HG03159 (cell line): ENCODE measurements at regions not wholly inside any gene's neighbourhood (a gene's known extent, or its start where the extent isn't known, plus 50 kb on each side); places are given as distances from the start of the nearest gene placed in this dataset.

Experiments used
- ATAC-seq: cut with Tn5 transposase; IDR thresholded peaks from one replicate; pipeline ENCODE4 v1.9.1; 2021; ENCODE audit warnings: mild to moderate bottlenecking, moderate library complexity; ENCODE audit not compliant: unreplicated experiment

DNA sequence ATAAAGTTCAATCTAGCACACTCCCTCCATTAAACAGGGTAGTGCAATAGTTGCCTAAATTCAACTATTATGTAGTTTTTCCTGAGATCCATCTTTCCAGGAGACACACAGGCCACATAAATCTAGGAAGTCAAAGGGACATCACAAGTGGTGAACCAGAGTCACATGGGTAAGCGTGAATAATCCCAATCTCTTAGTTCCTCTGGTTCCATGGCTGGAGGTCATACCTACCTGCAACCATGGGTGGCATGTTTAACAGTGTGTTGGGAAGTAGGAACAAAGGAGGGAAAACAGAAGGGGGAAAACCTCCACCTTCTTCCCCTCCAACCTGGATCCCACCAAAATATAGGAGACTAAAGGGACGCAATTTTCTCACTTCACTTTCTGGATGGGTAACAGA, 2651.6 kb downstream of the ARAP2 start:
- no peak for ATAC-seq

DNA sequence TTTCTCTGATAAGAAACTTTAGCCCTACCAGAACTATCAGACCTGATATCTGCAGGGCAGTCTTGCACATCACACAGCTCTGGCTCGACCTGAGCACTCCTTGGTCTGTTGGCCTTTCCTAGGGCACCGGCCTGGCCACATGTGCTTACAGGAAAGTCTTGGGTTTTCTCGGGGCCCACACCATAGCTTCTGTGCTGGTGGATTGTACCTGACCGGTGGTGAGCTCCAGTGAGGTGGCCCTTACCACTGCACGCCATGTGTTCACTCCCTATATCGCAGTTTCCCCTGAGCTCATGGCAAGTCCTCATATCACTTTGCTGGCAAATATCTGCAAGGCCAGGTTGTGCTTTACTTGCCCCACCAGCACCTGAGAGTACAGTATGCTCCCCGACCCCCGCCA, 2637.4 kb downstream of the ARAP2 start:
- ATAC-seq, result no peak

DNA sequence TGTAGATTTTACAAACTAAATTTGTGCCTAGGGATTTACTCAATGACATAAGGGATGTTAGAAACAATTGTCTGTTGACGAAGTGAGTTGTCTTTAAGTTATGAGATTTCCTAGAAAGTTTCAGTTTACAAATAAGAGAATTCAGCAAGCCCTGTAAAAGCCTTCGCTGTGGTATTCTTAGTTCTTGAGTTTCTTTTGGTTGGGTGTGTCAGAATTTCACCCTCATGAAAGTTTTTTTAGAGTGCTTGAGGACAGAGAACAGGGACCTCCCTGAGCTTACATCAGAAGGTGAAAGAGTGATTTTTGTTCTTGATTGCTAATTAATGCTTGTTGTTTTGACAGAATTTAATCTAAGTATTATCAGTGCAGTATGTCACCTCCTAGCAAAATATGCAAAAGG, 2628.2 kb downstream of the ARAP2 start:
- ATAC-seq, result no peak

DNA sequence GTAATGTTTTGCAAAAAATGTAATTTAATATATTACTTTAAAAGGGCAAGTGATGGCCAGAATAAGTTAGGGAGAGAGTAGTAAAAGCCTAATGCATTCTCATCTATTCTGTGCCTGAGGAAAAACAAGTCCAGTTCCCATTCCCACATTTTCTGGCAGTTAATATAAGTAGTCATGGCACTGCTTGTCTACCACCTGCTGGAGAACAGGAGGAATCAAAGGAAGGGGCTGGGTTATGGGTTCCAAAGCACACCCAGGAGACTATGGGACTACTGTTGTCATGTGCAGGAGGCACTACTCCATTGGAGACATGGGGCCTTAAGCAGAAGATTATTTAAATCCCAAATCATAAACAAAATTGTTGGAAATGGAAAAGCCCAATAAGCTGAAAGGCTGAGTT, 2618.6 kb downstream of the ARAP2 start:
- no peak for ATAC-seq

DNA sequence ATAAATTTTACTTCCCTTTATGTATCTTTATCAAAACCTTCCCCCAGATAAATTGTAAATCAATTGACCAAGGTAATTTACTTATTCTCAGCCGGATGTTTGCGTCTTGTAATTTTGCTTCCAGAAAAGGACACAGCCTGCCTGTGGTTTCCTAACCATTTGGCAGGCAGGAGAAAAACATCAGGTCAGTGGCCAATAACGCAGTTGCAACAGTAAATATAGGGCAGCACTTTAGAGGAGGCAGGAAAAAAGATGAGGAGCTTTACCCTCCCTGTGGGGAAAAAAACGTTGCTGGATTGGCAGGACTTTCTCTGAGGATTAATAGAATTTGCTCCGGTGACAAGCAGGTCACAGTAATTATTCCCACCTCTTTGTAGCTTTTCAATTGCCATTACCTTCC, 2618.1 kb downstream of the ARAP2 start:
- no peak for ATAC-seq

DNA sequence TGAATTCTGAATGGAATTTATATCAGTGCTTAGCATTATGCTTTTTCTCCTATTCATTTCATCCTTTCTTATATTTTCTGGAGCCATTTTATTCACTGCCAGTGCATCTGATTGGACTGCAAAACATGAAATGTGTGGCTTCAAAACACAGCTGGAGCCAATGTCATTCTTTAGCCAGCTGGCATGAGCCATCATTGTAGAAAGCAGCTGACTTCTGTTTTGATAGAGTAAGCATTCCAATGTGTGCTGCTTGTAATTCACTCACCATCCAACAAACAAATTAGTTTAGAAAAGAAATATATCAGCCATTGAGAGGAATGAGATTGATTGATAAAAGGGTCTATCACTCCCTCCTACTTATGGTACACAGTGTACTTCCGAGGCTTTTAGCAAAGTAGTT, 2616.0 kb downstream of the ARAP2 start:
- no peak for ATAC-seq

DNA sequence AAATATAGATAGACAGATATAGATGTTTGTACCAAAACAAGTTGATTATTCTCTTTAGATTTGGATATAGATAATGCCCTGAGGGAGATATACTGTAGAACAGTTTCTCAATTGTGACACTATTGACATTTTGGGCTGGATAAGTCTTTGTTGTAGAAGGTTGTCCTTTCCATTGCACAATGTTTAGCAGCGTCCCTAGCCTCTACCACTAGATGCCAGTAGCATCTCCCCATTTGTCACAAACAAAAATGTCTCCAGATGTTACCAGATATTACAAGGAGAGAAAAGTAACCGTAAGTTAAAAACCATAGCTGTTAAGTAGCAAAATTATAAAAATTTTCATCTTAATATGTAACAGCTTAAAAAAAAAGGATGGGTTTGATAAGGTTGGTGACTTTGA, 2595.3 kb downstream of the ARAP2 start:
- ATAC-seq, result no peak

DNA sequence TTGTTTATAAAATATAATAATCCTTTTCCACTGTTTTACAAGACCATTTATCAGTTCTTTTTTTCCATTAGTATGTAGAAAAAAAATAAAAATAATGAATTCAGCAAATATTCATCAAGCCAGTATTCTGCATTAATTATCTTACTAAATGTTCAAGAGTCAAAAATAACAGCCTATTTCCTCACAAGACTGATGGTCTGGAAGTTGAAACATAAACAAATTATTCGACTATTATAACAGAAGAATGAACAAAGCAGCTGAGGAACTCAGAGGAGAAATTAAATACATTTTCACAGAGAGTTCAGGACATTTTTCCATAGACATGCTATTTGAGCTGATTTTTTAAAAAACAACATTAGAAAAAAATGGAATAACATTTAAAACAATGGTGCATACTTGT, 2594.8 kb downstream of the ARAP2 start:
- no peak for ATAC-seq

DNA sequence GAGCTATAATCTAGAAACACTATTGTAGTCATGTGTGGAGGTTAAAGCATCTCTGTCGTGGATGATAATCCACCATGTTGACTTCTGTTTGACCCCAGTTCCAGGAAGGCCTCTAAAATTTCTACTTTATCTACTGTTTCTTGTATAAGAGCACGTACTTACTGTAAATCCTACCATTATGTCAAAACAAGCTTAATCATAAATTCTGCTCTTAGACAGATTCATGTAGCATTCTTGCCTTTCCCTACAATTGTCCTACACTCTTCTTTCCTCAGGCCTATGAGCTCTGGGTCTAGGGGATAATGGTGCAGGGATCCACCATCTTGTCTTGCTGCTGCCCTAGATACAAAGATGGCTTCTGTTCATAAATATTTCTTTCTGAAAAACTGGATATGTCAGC, 2594.3 kb downstream of the ARAP2 start:
- ATAC-seq, result no peak

DNA sequence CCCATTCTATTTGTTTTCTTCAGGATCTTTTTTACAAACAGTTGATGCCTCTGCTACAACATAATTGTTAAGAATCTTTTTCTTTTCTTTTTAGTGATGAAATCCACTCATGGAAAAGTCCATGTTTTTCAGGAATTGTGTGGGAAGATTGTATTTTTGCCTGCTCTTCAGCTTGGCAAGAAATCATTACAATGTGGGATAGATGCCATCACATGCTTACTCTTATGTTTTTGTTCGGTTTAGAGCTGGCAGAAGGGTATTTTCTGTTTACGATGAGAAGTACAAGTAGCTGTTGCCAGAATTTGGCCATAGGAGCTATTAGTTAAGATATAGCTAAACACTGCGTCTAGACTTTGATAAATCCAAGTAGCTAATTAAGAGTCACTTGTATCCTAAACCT, 2585.3 kb downstream of the ARAP2 start:
- no peak for ATAC-seq

DNA sequence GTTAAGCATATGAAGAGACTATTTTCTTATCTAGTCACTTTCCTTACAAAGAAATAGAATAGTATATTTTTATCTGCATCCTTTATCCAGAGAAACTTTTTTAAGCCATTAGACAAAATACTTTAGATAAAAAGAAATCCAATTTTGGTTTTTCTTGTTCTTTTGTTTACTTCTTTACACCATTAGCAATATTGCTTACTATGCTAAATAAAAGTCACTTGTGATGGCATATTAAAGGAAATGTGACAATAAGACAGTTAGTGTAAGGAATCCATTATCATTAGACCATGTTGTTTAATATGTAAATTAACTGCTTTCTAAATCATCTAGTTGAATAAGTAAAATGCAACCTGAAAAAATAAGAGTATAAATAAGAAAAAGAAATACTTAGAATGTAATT, 2582.7 kb downstream of the ARAP2 start:
- ATAC-seq, result no peak

DNA sequence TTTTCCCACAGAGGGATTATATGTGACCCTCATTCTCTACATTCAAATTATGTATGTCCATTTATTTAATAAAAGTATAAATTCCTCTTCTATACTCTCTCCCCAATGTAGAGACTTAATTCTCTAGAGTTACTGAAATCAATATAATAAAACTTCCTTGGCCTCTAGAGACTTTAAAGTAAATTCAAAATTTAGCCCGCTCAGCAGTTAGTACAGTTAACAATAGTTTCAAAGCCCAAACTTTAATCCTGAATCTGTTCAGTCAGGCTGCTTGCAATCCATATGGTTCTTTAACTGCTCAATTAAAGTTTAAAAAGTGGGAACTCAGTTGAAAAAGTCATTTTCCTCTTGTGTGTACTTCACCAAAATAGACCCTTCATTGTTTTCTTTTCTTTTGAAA, 2558.4 kb downstream of the ARAP2 start:
- no peak for ATAC-seq

DNA sequence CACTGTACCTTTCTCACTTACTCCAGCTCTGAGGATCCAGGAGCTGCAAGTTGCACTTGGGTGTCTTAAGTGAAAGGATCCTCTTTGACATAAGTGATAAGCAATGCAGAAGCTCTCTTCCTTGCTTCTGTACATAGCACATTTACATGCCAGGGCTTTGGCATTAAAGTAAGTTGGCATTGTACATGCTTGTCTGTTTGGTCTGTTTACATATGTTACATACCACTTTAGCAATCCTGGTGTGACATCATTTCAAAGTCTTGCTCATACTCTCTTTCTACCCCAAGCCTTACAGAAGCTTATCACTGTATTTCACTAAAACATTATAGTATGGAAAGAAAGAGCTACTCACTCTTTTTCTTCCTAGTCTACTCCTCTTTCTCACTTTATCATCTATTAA, 2548.3 kb downstream of the ARAP2 start:
- no peak for ATAC-seq

DNA sequence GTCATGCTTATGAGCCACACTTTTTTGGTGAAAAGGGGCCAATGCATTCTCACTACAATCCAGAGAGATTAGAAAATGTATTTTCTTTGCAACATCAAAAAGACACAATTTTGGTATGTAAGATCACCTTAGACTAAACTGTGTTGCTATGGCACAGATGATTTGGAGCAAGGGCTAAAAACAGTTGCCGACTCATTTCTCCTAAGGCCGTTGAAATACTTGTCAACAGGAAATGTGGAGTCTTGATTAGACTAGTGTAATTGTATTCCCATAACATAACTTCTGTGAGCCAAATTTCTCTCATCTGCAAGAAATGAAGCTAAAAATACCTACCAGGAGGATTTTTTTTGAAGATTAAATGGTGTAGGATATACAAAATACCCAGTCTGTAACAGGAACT, 2547.7 kb downstream of the ARAP2 start:
- no peak for ATAC-seq

DNA sequence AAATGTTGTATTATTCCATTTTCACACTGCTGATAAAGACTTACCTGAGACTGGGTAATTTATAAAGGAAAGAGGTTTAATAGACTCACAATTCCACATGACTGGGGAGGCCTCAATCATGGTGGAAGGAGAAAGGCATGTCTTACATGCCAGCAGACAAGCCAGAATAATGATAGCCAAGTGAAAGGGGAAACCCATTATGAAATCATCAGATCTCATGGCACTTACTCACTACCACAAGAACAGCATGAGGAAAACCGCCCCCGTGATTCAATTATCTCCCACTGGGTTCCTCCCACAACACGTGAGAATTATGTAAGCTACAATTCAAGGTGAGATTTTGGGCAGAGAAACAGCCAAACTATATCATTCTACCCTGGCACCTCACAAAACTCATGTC, 2535.1 kb downstream of the ARAP2 start:
- ATAC-seq, result no peak

DNA sequence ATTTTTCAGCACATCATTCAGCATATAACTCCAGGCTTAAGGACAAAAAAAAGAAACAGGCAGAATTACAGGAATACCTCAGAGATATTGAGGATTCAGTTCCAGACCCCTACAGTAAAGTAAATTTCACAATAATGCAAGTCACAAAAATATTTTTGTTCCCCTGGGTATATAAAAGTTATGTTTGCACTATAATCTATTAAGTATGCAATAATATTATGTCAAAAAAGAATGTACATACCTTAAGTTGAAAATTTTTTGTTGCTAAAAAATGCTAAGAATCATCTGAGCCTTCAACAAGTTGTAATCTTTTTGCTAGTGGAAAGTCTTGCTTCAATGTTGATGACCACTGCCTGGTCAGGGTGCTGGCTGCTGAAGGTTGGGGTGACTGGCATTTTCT, 2532.5 kb downstream of the ARAP2 start:
- ATAC-seq, result no peak

DNA sequence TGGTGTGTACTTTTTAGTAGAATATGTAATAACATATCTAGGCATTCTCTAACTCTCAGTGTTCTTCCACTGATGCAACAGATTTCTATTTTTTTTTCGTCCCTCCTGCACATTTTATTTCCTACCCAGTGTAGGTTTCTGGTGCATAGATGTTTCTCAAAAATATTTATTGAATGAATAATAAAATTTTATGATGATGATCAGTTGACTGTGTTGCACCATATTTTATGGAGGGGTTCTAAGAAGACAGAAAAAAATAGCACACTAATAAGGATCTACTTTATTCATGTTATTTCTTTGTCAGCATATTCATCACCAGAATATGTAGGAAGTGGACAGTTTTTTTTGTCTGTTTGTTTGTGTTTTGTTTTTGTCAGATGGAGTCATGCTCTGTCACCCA, 2529.3 kb downstream of the ARAP2 start:
- no peak for ATAC-seq

DNA sequence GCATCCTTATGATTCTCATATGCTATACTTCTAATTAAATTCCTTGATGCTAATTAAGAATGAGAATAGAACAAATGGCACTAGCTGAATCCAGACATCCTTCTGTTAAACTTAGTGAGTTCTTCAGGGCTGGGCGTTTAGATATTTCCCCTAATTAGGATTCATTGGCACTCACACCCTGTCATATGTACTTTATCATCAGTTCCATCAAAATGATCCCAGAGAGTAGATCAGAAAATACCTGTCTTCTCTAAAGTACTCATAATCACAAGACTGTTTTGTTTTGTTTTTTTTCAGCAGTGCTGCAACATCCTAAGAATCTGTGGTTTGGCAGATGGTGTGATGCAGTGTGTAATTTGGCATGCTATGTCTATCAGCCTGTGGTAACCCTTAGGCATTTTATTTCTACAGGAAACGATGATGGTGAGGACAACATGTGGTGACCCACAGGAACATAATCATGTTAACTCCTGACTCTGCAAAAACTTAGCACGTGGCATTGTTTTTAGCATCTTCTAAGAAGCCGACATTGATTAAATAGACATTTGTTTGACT, 2528.4 kb downstream of the ARAP2 start:
- no peak for ATAC-seq

DNA sequence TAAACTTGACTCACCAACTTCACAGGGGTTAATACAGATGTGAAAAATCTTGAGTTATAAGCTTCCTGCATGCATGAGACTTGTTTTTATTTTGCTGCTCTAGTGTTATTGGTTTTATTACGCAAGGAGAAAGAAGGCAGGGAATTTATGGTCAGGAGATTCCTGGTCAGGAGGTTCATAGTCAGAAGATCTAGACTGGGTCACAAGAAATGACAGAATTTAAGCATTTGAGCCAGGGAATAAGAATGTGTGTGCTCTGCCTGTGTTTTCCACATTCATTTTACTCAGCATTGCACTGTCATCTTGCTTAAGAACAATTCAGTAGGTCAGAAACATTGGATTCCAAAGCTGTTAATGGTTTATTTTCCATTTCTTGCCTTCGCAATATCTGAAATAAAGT, 2522.1 kb downstream of the ARAP2 start:
- no peak for ATAC-seq

DNA sequence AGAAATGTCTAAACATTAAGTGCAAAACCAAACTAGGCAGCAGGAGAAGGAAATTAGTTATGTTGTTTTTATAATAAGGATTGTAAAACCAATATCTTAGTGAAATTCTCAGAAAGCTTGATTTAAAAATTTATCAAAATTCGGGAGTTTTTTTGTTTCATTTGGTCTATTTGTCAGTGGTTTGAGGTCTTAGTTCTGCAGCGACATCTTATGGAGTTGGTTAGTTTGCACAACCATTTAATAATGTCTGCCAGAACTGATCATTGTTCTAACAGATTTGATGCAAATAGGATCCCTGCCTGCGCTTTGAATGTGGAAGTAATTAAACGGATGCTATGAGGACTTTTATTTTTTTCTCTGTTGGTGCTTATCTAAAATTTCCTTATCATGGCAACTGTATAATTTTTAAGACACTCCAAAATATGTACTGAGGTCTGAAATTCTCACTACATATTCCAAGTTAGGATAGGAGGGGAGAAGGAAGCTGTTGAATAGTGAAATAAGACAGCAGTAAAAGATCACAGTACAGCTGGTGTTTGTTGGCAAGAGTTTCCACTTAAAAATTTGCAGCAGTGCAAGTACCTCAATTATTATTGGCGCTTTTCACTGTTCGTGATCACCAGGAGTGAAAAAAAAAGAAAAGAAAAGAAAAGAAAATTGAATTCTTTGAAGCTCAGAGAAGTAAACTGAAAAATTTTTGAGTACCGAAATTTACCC, 2521.4 kb downstream of the ARAP2 start:
- ATAC-seq, result no peak

DNA sequence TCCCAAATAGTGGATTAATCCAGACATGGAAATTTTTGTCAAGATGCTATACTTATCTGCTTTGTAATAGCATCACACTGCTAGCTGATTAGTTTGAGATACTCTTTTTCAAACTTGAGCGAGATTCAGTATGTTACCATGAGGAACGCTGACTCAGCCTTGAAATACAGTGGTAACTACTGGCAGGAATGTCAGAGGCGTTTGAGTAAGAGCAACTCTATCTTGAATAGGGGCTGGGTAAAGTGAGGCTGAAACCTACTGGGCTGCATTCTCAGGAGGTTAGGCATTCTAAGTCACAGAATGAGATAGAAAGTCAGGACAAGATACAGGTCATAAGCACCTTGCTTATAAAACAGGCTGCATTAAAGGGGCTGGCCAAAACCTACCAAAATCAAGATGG, 2519.6 kb downstream of the ARAP2 start:
- no peak for ATAC-seq

DNA sequence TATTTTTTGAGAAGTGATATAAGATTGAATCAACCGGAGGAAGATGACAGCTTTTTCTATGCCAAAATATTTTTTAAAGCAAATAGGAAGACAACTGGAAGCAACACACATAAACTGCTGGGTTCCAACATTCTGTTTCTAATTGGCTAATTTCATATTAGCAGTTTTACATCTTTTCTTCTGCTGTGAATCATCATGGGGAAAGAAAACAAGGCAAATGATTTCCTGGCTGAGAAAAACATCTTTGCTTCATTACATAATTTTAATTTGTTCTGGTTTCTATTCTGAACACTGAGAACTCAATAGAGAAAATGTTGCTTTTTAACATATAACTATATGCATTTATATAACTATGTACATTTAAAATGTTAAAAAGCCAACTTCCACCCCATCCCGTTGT, 2518.5 kb downstream of the ARAP2 start:
- no peak for ATAC-seq

DNA sequence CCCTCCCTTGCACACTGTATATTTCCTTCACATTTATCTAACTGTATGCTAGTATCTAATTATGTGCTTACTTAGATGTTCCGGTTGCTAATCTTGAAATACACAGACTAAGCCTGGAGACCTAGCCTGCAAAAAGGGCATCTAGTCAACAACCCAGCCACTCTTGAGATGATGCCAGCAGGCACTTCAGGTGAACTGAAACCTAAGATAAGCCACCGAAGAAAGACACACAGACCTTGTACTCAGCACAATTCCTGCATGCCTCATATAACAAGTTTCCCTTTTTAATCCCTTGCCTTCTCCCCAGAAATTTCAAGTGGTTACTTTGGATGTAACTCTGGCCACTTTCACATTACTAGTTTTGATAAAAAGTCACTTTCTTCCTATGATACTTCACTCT, 2506.6 kb downstream of the ARAP2 start:
- ATAC-seq, result no peak
